HG02642 (cell line): ENCODE measurements at regions not wholly inside any gene's neighbourhood (a gene's known extent, or its start where the extent isn't known, plus 50 kb on each side); places are given as distances from the start of the nearest gene placed in this dataset.
"Not testable (repeated sequence)": the region's sequence is repeated elsewhere in the genome, so short reads cannot be mapped to it uniquely, and the experiment has no call there.

Source experiments
- ATAC-seq: cut with Tn5 transposase; IDR thresholded peaks from one replicate; pipeline ENCODE4 v1.9.1; 2021; ENCODE audit warnings: mild to moderate bottlenecking; ENCODE audit not compliant: unreplicated experiment, poor library complexity

GRCh38 chr7:3134745-3135144 is 91.1 kb upstream of the CARD11 start:
- no peak for ATAC-seq

- ATAC-seq, result no peak
These were observed 92.0 kb upstream of the CARD11 start for GRCh38 chr7:3135626-3136025.

GRCh38 chr7:3138206-3138605 is 94.5 kb upstream of the CARD11 start:
- ATAC-seq, result no peak

GRCh38 chr7:3138997-3139396 is 95.3 kb upstream of the CARD11 start:
- no peak for ATAC-seq

- ATAC-seq, result no peak
These were observed 97.2 kb upstream of the CARD11 start for GRCh38 chr7:3140834-3141233.

GRCh38 chr7:3141326-3141725 is 97.7 kb upstream of the CARD11 start:
- no peak for ATAC-seq

- ATAC-seq, result no peak
These were observed 100.5 kb upstream of the CARD11 start for GRCh38 chr7:3143869-3144775.

- ATAC-seq, result not testable (repeated sequence)
These were observed 101.1 kb upstream of the CARD11 start for GRCh38 chr7:3144776-3145125.

GRCh38 chr7:3146571-3147226 is 103.0 kb upstream of the CARD11 start:
- ATAC-seq, result no peak

- ATAC-seq, result not testable (repeated sequence)
These were observed 104.8 kb upstream of the CARD11 start for GRCh38 chr7:3148471-3148870.

- ATAC-seq, result no peak
These were observed 105.7 kb upstream of the CARD11 start for GRCh38 chr7:3149231-3149995.

GRCh38 chr7:3150027-3150426 is 106.4 kb upstream of the CARD11 start:
- no peak for ATAC-seq

- ATAC-seq, result no peak
These were observed 108.1 kb upstream of the CARD11 start for GRCh38 chr7:3151784-3152183.

- ATAC-seq, result no peak
These were observed 109.0 kb upstream of the CARD11 start for GRCh38 chr7:3152714-3153113.

GRCh38 chr7:3153118-3153517 is 109.5 kb upstream of the CARD11 start:
- no peak for ATAC-seq

- no peak for ATAC-seq
These were observed 110.7 kb upstream of the CARD11 start for GRCh38 chr7:3154317-3154716.

- no peak for ATAC-seq
These were observed 111.3 kb upstream of the CARD11 start for GRCh38 chr7:3154881-3155494.

- no peak for ATAC-seq
These were observed 112.8 kb upstream of the CARD11 start for GRCh38 chr7:3156508-3156907.

GRCh38 chr7:3157566-3158287 is 114.1 kb upstream of the CARD11 start:
- ATAC-seq, result no peak

- no peak for ATAC-seq
These were observed 114.7 kb upstream of the CARD11 start for GRCh38 chr7:3158341-3158760.
